ENCODE measurements at regions not wholly inside any gene's neighbourhood (a gene's known extent, or its start where the extent isn't known, plus 50 kb on each side); places are given as distances from the start of the nearest gene placed in this dataset.
A peak's percentile ranks its signal among the peaks of the same experiment; 100 is the strongest.

DNA sequence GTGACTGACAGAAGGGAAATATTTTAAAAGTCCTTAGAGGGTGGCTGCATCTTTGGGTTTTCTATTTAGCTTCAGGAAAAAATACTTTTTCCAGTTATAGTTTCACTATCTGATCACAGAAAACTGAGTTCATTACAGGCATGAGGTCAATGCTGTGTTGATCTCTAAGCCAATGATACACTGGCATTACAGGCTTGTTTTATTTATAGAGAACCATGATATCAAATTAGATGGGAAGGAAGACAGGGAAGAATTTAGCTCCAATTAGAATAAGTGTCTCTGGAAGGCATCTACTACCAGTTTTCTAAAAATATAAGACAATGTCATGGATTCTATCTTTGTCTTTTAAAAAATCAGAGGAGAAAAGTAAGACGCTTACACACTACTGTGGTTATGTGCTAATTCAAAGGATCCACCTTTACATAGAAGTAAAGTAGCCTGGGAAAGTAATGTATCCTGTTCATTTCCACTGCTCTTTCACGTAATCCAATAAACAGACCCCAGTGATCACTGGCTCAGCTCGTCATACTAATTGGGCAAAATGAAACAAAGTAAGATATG is 344.5 kb upstream of the PPARGC1A start:
- no peaks in the 10 kb centered on the region for H3K9me3 Mint-ChIP-seq (ENCODE audit: unreplicated experiment)
- CTCF ChIA-PET: interaction anchor here (1.1 kb wide), 1 partner anchor 9 kb away, joined by 4 read pairs; no protein-coding TSS in a partner anchor
- POLR2A ChIA-PET: no interaction called here
- no TSS peak for BruUV-seq (replicated peaks)
- H3K4me3 Mint-ChIP-seq (ENCODE audit: unreplicated experiment): no peak overlapping the region
- DNase-seq (ENCODE audit: unreplicated experiment): no peak
- peaks cover 28% of the 10 kb centered on the region for H3K4me1 Mint-ChIP-seq (ENCODE audit: insufficient read depth, unreplicated experiment)
- no peaks in the 10 kb centered on the region for H3K36me3 Mint-ChIP-seq (ENCODE audit: insufficient read depth, unreplicated experiment)
- H3K27me3 Mint-ChIP-seq (ENCODE audit: insufficient read depth, unreplicated experiment): no peaks in the 10 kb centered on the region
- H3K27ac Mint-ChIP-seq (ENCODE audit: low read depth, unreplicated experiment): no peak overlapping the region
- TF ChIP-seq, protein P1, sequence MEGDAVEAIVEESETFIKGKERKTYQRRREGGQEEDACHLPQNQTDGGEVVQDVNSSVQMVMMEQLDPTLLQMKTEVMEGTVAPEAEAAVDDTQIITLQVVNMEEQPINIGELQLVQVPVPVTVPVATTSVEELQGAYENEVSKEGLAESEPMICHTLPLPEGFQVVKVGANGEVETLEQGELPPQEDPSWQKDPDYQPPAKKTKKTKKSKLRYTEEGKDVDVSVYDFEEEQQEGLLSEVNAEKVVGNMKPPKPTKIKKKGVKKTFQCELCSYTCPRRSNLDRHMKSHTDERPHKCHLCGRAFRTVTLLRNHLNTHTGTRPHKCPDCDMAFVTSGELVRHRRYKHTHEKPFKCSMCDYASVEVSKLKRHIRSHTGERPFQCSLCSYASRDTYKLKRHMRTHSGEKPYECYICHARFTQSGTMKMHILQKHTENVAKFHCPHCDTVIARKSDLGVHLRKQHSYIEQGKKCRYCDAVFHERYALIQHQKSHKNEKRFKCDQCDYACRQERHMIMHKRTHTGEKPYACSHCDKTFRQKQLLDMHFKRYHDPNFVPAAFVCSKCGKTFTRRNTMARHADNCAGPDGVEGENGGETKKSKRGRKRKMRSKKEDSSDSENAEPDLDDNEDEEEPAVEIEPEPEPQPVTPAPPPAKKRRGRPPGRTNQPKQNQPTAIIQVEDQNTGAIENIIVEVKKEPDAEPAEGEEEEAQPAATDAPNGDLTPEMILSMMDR (IDR thresholded peaks at IDR 0.05; ENCODE audit: unreplicated experiment): no peak
- intact Hi-C loops (cut with micrococcal nuclease): no loop called here

- Mint-ChIP-seq H3K4me3 (ENCODE audit: unreplicated experiment) (no peak overlapping the region), H3K36me3 (ENCODE audit: insufficient read depth, unreplicated experiment) (no peaks in the 10 kb centered on the region), H3K27ac (ENCODE audit: low read depth, unreplicated experiment) (no peak overlapping the region), H3K27me3 (ENCODE audit: insufficient read depth, unreplicated experiment) (no peaks in the 10 kb centered on the region), H3K4me1 (ENCODE audit: insufficient read depth, unreplicated experiment) (peaks cover 17% of the 10 kb centered on the region), H3K9me3 (ENCODE audit: unreplicated experiment) (no peaks in the 10 kb centered on the region)
- ChIA-PET CTCF (interaction anchor here (0.6 kb wide), 2 partner anchors 23 to 190 kb away, joined by 4 to 5 read pairs; no protein-coding TSS in a partner anchor), POLR2A (no interaction called here)
- TF ChIP-seq, protein P1 (IDR thresholded peaks at IDR 0.05; ENCODE audit: unreplicated experiment): no peak
- no peak for DNase-seq (ENCODE audit: unreplicated experiment)
- no TSS peak for BruUV-seq (replicated peaks)
- intact Hi-C loops (cut with micrococcal nuclease): no loop called here
Observed at GRCh38 chr4:24230955-24231354, 341.1 kb upstream of the PPARGC1A start.

GRCh38 chr4:24229978-24230377 is 340.1 kb upstream of the PPARGC1A start:
- H3K4me3 Mint-ChIP-seq (ENCODE audit: unreplicated experiment): no peak overlapping the region
- H3K9me3 Mint-ChIP-seq (ENCODE audit: unreplicated experiment): peaks cover 1% of the 10 kb centered on the region
- TF ChIP-seq, protein P1 (IDR thresholded peaks at IDR 0.05; ENCODE audit: unreplicated experiment): no peak
- peak overlapping the region; percentile 46 for H3K27ac Mint-ChIP-seq (ENCODE audit: low read depth, unreplicated experiment)
- BruUV-seq (replicated peaks): no TSS peak
- peaks cover 18% of the 10 kb centered on the region for H3K4me1 Mint-ChIP-seq (ENCODE audit: insufficient read depth, unreplicated experiment)
- peak; percentile 70 for DNase-seq (ENCODE audit: unreplicated experiment)
- H3K27me3 Mint-ChIP-seq (ENCODE audit: insufficient read depth, unreplicated experiment): no peaks in the 10 kb centered on the region
- CTCF ChIA-PET: interaction anchor here (0.6 to 1.2 kb wide), 4 partner anchors 15 to 516 kb away, joined by 3 to 6 read pairs (median 4); no protein-coding TSS in a partner anchor
- H3K36me3 Mint-ChIP-seq (ENCODE audit: insufficient read depth, unreplicated experiment): no peaks in the 10 kb centered on the region
- POLR2A ChIA-PET: interaction anchor here (0.6 to 2.4 kb wide), 4 partner anchors 11 to 120 kb away, joined by 3 to 7 read pairs (median 3); no protein-coding TSS in a partner anchor
- intact Hi-C loops (cut with micrococcal nuclease): no loop called here

DNA sequence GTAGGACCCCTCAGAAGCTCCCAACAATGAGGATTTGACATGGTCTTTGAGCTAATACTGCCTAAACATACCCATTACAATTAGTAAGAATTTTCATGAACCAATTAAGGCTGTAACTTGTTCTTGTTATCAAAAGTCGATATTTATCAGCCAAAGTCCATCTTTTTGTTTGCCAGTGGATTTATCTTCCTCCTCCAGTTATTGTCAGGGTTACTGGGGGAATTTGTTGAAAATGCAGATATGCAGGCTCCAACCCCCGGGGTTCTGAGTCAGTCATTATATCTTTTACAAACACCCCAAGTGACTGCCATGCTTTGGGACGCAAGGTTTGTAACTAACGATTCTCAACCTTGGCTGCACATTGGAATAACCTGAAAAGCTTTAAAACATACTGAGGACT is 338.8 kb upstream of the PPARGC1A start:
- TF ChIP-seq, protein P1 (IDR thresholded peaks at IDR 0.05; ENCODE audit: unreplicated experiment): no peak
- Mint-ChIP-seq H3K4me1 (ENCODE audit: insufficient read depth, unreplicated experiment) (peaks cover 25% of the 10 kb centered on the region), H3K4me3 (ENCODE audit: unreplicated experiment) (no peak overlapping the region), H3K9me3 (ENCODE audit: unreplicated experiment) (peaks cover 8% of the 10 kb centered on the region), H3K36me3 (ENCODE audit: insufficient read depth, unreplicated experiment) (no peaks in the 10 kb centered on the region), H3K27ac (ENCODE audit: low read depth, unreplicated experiment) (no peak overlapping the region), H3K27me3 (ENCODE audit: insufficient read depth, unreplicated experiment) (no peaks in the 10 kb centered on the region)
- intact Hi-C loops (cut with micrococcal nuclease): no loop called here
- ChIA-PET CTCF (interaction anchor here (1.2 to 1.6 kb wide), 2 partner anchors 190 to 372 kb away, joined by 4 read pairs; no protein-coding TSS in a partner anchor), POLR2A (interaction anchor here (2.4 kb wide), 1 partner anchor 17 kb away, joined by 7 read pairs; no protein-coding TSS in a partner anchor)
- no TSS peak for BruUV-seq (replicated peaks)
- no peak for DNase-seq (ENCODE audit: unreplicated experiment)
